GM18502 (cell line): ENCODE measurements at regions not wholly inside any gene's neighbourhood (a gene's known extent, or its start where the extent isn't known, plus 50 kb on each side); places are given as distances from the start of the nearest gene placed in this dataset.

Experiments used
- ATAC-seq: cut with Tn5 transposase; IDR thresholded peaks from one replicate; pipeline ENCODE4 v1.9.1; 2021; ENCODE audit warnings: mild to moderate bottlenecking; ENCODE audit not compliant: unreplicated experiment, poor library complexity

DNA sequence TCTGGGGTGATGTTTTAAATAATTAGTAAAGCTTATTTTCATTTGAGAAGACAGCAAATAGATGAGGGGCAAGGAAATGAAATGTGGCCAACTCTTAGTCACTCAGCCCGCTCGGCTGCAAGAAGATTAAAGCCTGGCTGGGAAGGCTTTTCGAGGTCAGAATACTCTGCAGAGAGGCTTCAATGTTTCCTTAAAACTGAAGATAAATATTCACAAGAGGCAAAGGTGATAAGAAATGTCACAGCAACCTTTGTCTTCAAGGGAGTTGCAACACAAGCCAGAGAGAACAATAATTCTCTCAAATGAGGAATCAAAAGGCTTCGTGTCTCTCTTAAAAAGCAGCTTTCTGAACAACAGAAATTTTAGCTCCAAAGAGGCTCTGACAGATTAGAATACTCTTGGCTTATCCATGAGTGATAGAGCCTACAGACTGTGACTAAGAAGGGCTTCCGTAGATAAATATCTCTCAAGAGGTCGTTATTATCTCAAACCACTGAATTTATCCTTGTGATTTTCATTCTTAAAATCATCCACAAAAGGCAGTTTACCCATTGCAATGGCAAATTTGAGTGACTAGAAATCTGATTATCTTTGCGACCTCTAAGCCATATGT, 92.5 kb downstream of the KLF6 start:
- no peak for ATAC-seq

GRCh38 chr10:3691482-3691881, 93.5 kb downstream of the KLF6 start:
- ATAC-seq = no peak

- no peak for ATAC-seq
Measured at GRCh38 chr10:3689871-3690510, 95.0 kb downstream of the KLF6 start.

DNA sequence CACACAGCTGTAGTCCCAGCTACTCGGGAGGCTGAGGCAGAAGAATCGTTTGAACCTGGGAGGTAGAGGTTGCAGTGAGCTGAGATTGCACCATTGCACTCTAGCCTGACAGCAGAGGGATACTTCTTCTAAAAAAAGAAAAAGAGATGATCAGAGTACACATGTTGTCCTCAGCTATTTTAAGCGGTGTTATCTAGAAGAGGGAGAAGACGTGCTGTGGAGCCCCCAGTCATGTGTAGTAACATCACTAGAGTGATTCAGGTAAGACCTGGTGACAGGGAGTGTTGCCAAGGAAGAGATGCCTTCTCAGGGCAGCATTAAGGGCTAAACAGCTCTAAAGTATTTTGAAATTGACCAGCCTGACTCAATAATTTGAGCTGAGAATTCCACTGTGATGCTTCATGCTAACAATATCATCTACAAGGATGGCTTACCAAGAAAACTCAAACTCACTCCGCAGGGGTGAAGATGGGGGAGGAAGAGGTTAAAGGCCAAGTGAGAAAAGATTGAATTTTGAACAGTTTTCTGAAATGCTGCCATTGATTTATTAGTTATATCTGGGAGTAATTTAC, 97.4 kb downstream of the KLF6 start:
- no peak for ATAC-seq

DNA sequence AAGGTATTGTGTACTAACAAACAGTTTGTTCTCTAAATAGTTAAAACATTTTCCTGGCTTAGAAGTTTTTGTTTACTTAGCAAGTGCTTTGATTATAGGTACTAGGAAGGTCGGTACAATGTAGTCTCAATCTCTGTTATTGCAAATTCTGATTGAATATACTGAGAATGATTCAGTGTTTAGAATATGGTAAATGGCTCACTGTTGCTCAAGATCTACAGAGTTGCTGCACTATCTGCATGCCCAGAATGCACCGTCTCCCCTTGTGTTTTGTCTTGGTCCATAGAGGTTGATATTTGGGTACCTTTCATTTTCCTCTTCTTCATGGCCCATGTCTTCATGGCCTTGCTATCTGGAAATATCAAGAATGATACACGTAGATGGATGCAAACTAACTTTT, 99.6 kb downstream of the KLF6 start:
- ATAC-seq = no peak

DNA sequence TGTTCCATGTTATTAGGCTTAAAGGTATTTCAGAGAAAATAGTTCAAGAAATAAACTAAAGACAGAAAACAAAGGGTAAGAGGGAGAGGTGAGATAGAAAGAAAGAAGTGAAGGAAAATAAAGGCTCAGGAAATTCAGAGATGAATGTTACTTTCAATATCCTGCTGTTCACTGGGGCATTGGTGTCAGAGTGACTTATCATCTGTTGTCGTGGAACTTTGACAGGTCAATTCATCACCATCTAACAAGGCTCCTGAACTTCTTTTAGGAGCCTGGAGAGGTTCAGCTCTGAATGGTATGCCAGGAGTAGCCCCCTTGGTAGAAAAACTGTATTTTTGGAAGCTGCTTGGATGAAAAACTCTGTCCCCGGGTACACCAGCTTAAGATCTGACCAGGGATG, 100.1 kb downstream of the KLF6 start:
- no peak for ATAC-seq

- ATAC-seq = no peak
Measured at GRCh38 chr10:3683560-3683959, 101.4 kb downstream of the KLF6 start.

GRCh38 chr10:3682745-3683144, 102.3 kb downstream of the KLF6 start:
- no peak for ATAC-seq

DNA sequence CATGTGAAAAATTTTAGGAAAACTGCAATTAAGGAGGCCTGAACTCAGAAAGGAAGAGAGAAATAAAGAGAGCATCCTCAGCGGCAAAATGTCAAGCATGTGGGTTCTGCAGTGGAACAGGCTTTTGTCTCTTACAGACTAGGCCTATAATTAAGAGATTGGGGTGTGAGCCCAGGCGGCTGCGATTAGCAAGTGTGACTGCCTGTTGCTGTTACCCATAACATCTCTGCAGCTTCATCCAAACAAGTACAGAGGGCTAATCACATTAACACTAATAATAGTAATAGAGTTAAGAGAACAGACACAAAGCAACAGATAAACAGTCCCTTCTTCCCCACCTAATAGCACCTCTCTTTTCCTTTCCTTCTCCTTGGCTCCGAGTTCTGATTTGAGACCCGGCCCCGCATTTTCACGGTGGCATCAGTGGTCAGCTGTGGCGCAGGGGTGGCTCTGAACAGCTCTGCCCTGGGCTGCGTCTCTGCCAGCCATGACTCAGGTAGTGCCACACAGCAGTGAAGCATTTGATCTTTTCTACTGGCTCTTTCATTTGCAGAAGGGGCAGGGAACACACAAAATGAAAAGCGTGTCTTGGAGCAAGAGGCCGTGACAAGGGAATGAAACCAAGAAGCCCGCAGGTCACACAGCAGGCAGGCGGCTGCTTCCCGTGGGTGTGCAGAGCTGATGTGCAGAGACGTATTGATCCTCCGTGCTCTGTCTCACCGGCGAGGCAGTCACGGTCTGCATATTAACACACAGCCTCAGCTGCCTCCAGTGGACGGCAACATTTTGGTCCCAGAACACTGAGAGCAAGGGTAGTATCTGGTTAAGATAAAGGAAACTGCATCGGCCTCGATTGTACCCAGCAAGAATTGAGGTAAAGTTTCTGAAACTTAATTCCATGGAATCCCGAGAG, 103.1 kb downstream of the KLF6 start:
- ATAC-seq = no peak

DNA sequence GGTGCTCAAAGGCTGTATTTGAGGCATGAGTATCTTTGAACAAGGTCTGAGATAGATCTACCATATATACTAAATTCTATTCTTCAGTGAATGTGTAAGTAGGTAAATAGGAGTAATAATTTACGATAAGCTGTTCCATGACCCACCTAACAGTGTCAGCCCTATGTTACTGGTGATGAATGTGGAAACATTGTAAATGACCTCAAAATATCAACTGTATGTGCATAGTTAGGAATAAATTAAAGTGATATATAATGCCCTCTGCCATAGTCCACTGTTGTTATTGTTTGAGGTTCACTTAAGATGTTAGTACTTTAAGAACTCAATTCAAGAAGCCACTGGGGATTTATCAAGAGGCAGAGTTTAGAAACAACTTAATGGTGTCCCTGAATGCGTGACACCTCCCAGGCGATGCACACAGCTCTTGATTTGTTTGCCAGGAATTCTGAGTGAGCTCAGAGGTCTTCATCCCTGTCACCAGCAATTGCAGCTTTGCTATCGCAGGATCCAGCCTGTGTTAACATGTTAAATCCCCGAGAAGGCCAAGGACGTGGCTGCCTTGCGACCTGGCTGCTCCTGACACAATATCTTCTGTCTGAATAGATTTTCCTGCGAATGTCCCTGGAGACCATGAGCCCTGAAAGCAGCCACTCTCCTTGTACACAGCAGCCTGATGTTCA, 104.9 kb downstream of the KLF6 start:
- no peak for ATAC-seq

DNA sequence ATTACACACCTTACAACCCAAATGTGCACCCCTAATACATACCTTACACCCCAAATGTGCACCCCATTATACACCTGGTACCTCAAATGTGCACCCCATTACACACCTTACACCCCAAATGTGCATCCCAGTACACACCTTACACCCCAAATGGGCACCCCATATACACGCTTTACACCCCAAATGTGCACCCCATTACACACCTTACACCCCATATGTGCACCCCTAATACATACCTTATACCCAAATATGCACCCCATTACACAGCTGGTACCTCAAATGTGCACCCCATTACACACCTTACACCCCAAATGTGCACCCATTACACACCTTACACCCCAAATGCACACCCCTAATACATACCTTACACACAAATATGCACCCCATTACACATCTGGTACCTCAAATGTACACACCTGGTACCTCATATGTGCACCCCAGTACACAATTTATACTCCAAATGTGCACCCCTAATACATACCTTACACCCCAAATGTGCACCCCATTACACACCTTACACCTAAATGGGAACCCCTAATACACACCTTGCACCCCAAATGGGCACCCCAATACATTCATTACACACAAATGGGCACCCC, 106.3 kb downstream of the KLF6 start:
- no peak for ATAC-seq

- no peak for ATAC-seq
Measured at GRCh38 chr10:3676564-3676963, 108.4 kb downstream of the KLF6 start.

- no peak for ATAC-seq
Measured at GRCh38 chr10:3672220-3672619, 112.8 kb downstream of the KLF6 start.

- ATAC-seq = no peak
Measured at GRCh38 chr10:3671386-3671955, 113.5 kb downstream of the KLF6 start.

- ATAC-seq = no peak
Measured at GRCh38 chr10:3668966-3669330, 116.1 kb downstream of the KLF6 start.

GRCh38 chr10:3668276-3668965, 116.6 kb downstream of the KLF6 start:
- no peak for ATAC-seq

- no peak for ATAC-seq
Measured at GRCh38 chr10:3666525-3667302, 118.3 kb downstream of the KLF6 start.

- no peak for ATAC-seq
Measured at GRCh38 chr10:3665316-3665908, 119.6 kb downstream of the KLF6 start.
